ENCODE measurements at regions not wholly inside any gene's neighbourhood (a gene's known extent, or its start where the extent isn't known, plus 50 kb on each side); places are given as distances from the start of the nearest gene placed in this dataset.

DNA sequence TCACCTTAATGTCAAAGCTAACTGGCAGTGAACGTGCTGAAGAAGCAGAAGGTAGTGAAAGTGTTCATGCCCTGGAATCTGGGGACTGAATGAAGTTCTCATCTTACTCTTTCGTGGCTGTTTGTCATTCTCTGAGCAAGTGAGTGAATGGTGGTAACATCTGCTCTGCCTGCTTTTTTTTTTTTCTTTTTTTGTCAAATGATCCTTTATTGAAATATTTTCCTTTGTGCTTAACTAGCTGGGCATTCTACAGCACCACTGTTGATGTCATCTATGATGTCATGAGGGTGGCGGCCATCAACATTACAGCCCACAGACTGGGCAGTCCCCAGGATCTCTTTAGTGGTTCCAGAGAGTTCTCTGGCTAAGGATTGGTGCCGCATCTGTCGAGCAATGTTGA, 65.2 kb downstream of the RIN2 start:
- TF ChIP-seq POLR2AphosphoS5 (IDR thresholded peaks at IDR 0.05; ENCODE audit: borderline replicate concordance, low read depth, low read length) (no peak), EZH2 (IDR thresholded peaks at IDR 0.05) (no peak), FOXP2 (optimal IDR thresholded peaks at IDR 0.05; ENCODE audit: control extremely low read depth, extremely low read length, insufficient read depth) (no peak)
